ENCODE measurements at regions not wholly inside any gene's neighbourhood (a gene's known extent, or its start where the extent isn't known, plus 50 kb on each side); places are given as distances from the start of the nearest gene placed in this dataset.

DNA sequence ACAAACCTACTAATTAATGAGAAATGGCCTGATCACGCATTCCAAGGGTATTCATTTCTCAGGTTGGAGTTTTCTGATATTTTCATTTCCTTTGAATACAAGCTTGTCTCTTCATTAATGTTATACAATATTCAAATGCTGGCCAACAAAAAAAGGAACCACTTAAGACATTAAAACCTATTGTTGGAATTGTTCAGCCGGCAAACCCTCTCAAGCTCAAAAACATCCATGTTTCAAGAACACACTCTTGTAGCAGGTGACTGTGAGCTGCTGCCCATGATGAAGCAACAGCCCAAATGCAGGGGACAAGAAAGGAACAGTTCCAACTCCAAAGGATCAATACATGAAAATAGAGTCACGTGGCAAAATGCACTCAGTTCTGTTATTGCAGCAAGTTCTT is 454.5 kb downstream of the BCL11A start:
- ChIA-PET SMC1A (ENCODE audit: uncharacterized antibody, unreplicated experiment) (no interaction called here), CTCF (no interaction called here), POLR2A (no interaction called here), RAD21 (ENCODE audit: unreplicated experiment) (no interaction called here)
- TF ChIP-seq LARP7 (IDR thresholded peaks at IDR 0.05) (no peak), POLR2AphosphoS2 (IDR thresholded peaks at IDR 0.05; ENCODE audit: low read depth, low read length) (no peak)
- Histone ChIP-seq H3K4me3 (no peak overlapping the region), H3K9me3 (replicated peaks; ENCODE audit: control insufficient read depth, insufficient read depth, low read length) (no peaks in the 10 kb centered on the region), H3K4me2 (ENCODE audit: control insufficient read depth, insufficient read depth) (no peak overlapping the region), H3K4me1 (ENCODE audit: control insufficient read depth, insufficient read depth, low read length) (no peaks in the 10 kb centered on the region), H3K79me2 (ENCODE audit: control insufficient read depth, insufficient read depth, low read length) (no peaks in the 10 kb centered on the region), H3K27me3 (replicated peaks in 1 of 2; ENCODE audit: control insufficient read depth in 2 of 2, insufficient read depth in 2 of 2, low read length in 1 of 2) (no peaks in the 10 kb centered on the region; a peak in 1 of 4 replicates), H3K27ac (ENCODE audit: control insufficient read depth, insufficient read depth) (no peak overlapping the region), H2AFZ (ENCODE audit: control insufficient read depth, low read depth, low read length) (no peak overlapping the region), H3K36me3 (ENCODE audit: control insufficient read depth in 2 of 2, insufficient read depth in 2 of 2, low read length in 1 of 2) (no peaks in the 10 kb centered on the region), H4K20me1 (ENCODE audit: control insufficient read depth, insufficient read depth) (no peaks in the 10 kb centered on the region), H3K9ac (ENCODE audit: control insufficient read depth, insufficient read depth, low read length) (no peak overlapping the region)
- WGBS (ENCODE audit: insufficient coverage, insufficient replicate concordance, low lambda C conversion rate, missing lambda C conversion rate), result 22% methylated on average over 3 of the region's 3 CpGs
- intact Hi-C loops (cut with micrococcal nuclease; ENCODE audit: unreplicated experiment) (no loop called here), in situ Hi-C loops (cut with MboI) (no loop called here)
- BruUV-seq (replicated peaks), result no TSS peak
- FAIRE-seq (no peak), DNase-seq (ENCODE audit: low read depth, low spot score) (no peak), ATAC-seq (no peak)

- Histone ChIP-seq H3K4me3 (no peak overlapping the region), H3K36me3 (ENCODE audit: control insufficient read depth in 2 of 2, insufficient read depth in 2 of 2, low read length in 1 of 2) (no peaks in the 10 kb centered on the region), H2AFZ (ENCODE audit: control insufficient read depth, low read depth, low read length) (no peak overlapping the region), H3K27me3 (replicated peaks in 1 of 2; ENCODE audit: control insufficient read depth in 2 of 2, insufficient read depth in 2 of 2, low read length in 1 of 2) (no peaks in the 10 kb centered on the region; a peak in 1 of 4 replicates), H3K79me2 (ENCODE audit: control insufficient read depth, insufficient read depth, low read length) (no peaks in the 10 kb centered on the region), H3K4me1 (ENCODE audit: control insufficient read depth, insufficient read depth, low read length) (no peaks in the 10 kb centered on the region), H3K4me2 (ENCODE audit: control insufficient read depth, insufficient read depth) (no peak overlapping the region), H3K27ac (ENCODE audit: control insufficient read depth, insufficient read depth) (no peak overlapping the region), H3K9ac (ENCODE audit: control insufficient read depth, insufficient read depth, low read length) (no peak overlapping the region), H3K9me3 (replicated peaks; ENCODE audit: control insufficient read depth, insufficient read depth, low read length) (no peaks in the 10 kb centered on the region), H4K20me1 (ENCODE audit: control insufficient read depth, insufficient read depth) (no peaks in the 10 kb centered on the region)
- ChIA-PET CTCF (interaction anchor here (0.7 kb wide), 1 partner anchor 208 kb away, joined by 3 read pairs; no protein-coding TSS in a partner anchor), POLR2A (no interaction called here), RAD21 (ENCODE audit: unreplicated experiment) (no interaction called here), SMC1A (ENCODE audit: uncharacterized antibody, unreplicated experiment) (no interaction called here)
- 56% methylated on average over 11 of the region's 11 CpGs for WGBS (ENCODE audit: insufficient coverage, insufficient replicate concordance, low lambda C conversion rate, missing lambda C conversion rate)
- intact Hi-C loops (cut with micrococcal nuclease; ENCODE audit: unreplicated experiment) (no loop called here), in situ Hi-C loops (cut with MboI) (no loop called here)
- TF ChIP-seq TCF3 (IDR thresholded peaks at IDR 0.05; ENCODE audit: borderline replicate concordance, insufficient read depth, low read depth, low read length) (no peak), CHD2 (IDR thresholded peaks at IDR 0.05; ENCODE audit: borderline replicate concordance, low read depth, low read length) (no peak), NBN (IDR thresholded peaks at IDR 0.05) (no peak), SKIL (IDR thresholded peaks at IDR 0.05; ENCODE audit: low read depth, poor library complexity, severe bottlenecking) (no peak), TARDBP (IDR thresholded peaks at IDR 0.05; ENCODE audit: borderline replicate concordance) (no peak), CEBPB (IDR thresholded peaks at IDR 0.05; ENCODE audit: borderline replicate concordance in 1 of 2, low read depth in 2 of 2, low read length in 2 of 2) (no peak), RUNX3 (IDR thresholded peaks at IDR 0.05; ENCODE audit: low read length) (no peak)
- TF ChIP-seq, protein P1, sequence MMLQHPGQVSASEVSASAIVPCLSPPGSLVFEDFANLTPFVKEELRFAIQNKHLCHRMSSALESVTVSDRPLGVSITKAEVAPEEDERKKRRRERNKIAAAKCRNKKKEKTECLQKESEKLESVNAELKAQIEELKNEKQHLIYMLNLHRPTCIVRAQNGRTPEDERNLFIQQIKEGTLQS (IDR thresholded peaks at IDR 0.05; ENCODE audit: borderline replicate concordance, extremely low read depth, low read depth, low read length), result no peak
- TF ChIP-seq, protein P2, sequence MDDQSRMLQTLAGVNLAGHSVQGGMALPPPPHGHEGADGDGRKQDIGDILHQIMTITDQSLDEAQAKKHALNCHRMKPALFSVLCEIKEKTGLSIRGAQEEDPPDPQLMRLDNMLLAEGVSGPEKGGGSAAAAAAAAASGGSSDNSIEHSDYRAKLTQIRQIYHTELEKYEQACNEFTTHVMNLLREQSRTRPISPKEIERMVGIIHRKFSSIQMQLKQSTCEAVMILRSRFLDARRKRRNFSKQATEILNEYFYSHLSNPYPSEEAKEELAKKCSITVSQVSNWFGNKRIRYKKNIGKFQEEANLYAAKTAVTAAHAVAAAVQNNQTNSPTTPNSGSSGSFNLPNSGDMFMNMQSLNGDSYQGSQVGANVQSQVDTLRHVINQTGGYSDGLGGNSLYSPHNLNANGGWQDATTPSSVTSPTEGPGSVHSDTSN (IDR thresholded peaks at IDR 0.05; ENCODE audit: insufficient replicate concordance, low read depth, low read length), result no peak
- no peak for ATAC-seq
- no TSS peak for BruUV-seq (replicated peaks)
- FAIRE-seq, result no peak
- no peak for DNase-seq (ENCODE audit: low read depth, low spot score)
Observed at GRCh38 chr2:60097298-60097697, 456.2 kb downstream of the BCL11A start.

All from GM12878 (cell line).